Ammon's horn (tissue), 1 donor: ENCODE measurements at regions not wholly inside any gene's neighbourhood (a gene's known extent, or its start where the extent isn't known, plus 50 kb on each side); places are given as distances from the start of the nearest gene placed in this dataset.
"Not testable (repeated sequence)": the region's sequence is repeated elsewhere in the genome, so short reads cannot be mapped to it uniquely, and the experiment has no call there.

Experiments
- DNase-seq: peaks from one replicate; pipeline ENCODE4 v3.0.0-alpha.2; 2016; ENCODE audit warnings: low spot score

DNA sequence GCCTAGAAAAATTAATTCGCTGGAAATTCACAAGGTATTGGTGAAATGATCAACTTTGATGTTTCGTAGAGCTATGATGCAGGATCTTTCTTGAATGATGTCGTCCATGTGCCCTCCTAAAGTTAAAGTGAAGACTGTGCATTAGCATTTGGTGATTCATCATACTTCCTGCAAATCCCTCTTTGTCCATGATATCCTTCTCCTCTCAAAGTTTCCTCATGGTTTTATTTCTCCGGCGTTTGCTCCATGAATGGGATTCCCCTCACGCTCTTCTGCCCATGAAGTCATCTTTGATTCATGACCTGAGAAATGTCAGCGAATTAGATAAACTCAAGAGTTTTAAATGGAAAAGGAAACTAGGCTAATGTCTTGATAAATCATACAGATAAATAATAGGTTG is 372.7 kb downstream of the PSAT1 start:
- no peak for DNase-seq

DNA sequence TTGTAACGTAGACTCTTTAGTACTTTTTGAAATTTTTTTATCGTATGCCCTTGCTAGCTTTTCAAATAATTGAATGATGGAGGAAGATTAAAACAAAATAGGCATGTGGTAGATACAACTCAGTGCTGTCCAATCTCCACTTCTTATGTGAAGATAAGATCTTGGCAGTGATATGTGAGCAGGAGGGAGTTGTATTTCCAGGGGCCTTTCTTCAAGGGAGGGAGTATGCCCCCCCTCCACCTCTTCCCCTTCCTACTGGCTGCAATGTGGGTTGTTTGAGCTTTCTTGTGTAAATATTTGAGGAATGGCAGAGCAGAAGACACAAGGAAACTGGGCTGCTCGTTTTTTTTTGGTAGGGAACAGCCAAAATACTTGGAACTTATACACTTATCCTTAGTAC is 374.9 kb downstream of the PSAT1 start:
- no peak for DNase-seq

DNA sequence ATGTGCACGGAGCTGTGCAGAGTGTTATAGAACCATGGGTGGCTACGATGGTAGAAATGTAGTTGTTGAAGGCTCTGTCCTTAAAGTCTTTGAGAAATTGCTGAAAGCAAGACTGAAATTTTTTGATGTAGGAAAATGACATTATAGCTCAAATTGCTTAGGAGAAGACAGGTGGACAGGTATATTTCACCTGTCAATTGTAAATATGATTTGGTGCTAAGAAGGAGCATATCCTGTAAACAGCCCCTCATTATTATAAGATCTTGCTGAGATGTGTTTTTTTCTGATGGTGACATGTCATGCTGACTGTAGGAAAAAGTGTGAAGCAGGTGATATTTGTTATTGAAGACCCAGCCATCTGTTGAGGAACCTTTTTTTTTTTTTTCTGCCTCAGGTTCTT is 377.9 kb downstream of the PSAT1 start:
- DNase-seq, result no peak

GRCh38 chr9:78676009-78676408 is 379.1 kb downstream of the PSAT1 start:
- DNase-seq, result no peak

GRCh38 chr9:78676623-78677022 is 379.7 kb downstream of the PSAT1 start:
- DNase-seq, result no peak

DNA sequence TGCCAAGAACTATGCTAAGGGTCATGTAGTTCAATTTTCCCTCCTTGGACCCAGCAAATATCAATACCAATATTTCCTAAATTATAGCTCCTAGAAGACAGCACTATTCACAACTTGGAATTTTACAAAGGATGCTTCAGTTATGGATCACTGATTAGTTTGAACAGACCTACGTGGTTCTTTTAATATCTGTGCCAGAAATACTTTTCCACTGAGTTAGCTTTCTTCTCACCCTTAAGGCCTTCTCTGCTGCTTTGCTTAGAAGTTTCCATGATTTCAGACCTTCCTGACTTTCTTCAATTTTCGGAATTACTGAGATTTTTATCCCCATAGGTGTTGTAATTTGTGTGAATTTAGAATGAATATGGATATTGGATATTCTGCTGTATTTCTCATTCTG is 380.4 kb downstream of the PSAT1 start:
- DNase-seq, result no peak

DNA sequence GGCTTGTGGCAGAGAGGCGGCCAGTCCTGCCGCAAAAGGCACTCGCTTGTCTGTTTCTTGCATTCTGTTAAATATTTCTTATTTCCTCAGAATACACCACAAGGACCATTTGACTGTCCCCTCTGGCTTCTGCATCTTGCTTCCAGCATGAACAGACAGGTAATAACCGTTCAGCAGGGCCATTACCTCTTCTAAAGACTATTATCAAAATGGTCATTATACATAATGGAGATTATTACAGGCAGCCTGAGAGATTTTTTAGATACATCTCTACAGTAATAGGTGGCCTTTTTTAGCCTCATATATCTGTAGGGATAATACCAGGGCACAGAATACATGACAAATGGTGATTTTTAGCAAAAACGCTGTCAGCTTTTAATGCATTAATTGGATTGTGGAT is 382.0 kb downstream of the PSAT1 start:
- no peak for DNase-seq

DNA sequence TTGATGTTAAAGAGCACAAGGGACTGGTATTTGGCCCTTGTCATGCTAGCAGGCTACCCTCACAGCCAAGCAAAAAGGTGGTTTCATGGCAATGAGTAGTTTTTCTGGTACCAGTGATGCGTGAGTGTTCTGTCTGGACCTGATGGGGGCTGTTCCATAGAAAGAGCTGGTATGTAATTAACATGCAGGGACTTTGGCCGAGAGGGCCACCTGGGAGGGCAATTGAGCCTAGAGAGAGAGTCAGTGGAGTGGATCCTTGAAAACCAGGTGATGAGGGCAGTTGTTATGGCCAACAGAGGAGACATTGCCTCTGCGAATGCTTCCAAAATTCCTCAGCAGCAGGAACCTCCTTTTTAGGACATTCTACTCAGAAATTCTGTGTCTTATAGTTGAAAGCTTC is 383.3 kb downstream of the PSAT1 start:
- DNase-seq, result no peak

- no peak for DNase-seq
Observed at GRCh38 chr9:78682216-78682615, 385.3 kb downstream of the PSAT1 start.

DNA sequence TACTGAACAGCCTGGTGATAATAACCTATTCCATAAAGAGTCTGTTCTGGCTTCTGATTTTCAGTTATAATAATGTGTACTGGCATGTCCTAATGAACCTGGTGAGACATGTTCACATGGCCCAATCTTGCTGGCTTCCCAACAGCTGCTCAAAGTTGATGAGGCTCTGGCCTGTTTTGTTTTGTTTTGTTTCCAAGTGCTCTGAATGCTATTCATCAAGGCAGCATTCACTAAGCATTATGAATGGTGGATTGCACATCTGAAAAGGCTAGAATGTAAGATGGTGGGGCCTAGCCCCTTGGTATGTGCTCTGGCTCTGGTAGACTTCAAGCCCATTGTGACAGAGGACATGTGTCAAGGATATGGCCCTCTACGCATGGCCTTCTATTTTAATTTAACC is 388.5 kb downstream of the PSAT1 start:
- DNase-seq, result no peak

GRCh38 chr9:78688796-78689195 is 391.9 kb downstream of the PSAT1 start:
- no peak for DNase-seq

- DNase-seq, result no peak
Observed at GRCh38 chr9:78691542-78691941, 394.6 kb downstream of the PSAT1 start.

DNA sequence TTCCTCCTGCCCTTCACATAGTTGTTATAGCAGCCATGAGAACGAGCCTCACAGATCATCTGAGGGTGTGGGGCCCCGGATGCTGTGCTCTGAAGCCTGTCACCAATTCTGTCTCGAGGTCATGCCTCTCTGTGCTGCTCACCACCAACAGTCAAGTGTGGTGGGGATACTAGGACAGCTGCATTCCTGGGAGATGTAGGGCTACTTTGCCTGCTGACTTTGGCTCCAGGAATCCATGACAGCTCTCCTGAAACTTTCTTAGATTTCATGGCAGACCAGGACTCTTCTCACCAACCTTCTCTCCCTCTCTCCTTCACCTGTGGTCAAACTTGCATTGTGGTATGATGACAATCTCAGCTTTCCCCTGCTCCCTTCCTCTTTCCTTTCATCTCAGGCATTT is 395.9 kb downstream of the PSAT1 start:
- DNase-seq, result no peak

GRCh38 chr9:78694974-78695373 is 398.0 kb downstream of the PSAT1 start:
- DNase-seq, result no peak

DNA sequence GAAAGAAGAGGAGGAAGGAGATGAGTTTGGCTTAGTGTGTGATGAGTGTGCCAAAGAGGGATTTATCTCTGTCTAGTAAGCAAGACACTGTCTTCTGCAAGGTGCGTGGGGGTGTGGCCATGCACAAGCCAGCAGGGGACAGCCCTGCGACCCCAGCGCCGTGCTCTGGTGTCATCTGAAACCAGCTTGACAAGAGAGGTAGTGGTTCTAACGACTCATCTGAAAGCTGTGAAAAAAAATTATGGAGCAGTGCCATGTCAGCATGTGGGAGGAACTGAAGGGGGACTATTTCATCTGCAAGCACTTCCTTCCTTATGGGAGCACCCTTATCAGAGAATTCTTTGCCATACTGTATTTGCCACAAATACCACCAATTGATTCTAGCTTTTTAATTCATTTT is 398.6 kb downstream of the PSAT1 start:
- no peak for DNase-seq

DNA sequence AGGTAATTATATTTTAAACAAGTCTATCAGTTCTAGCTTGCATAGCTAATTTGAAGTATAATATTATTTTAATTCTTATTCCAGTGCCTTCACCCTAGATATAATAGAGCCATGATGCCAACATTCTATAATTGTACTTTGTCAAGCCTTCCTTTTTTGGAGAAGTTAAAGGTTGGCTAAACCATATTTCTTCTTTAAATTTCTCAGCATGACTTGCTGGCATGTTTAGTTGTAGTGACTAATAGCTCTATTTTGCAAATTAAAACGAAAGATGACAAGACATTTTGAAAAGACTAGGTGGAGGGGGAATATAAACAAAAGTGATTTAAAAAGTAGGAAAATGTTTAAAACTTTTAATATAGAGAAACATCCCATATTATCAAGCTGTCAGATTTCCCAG is 400.7 kb downstream of the PSAT1 start:
- no peak for DNase-seq

- no peak for DNase-seq
Observed at GRCh38 chr9:78698371-78698770, 401.4 kb downstream of the PSAT1 start.

- not testable (repeated sequence) for DNase-seq
Observed at GRCh38 chr9:78699217-78699616, 402.3 kb downstream of the PSAT1 start.

GRCh38 chr9:78704153-78704552 is 407.2 kb downstream of the PSAT1 start:
- not testable (repeated sequence) for DNase-seq

- no peak for DNase-seq
Observed at GRCh38 chr9:78707080-78707479, 410.2 kb downstream of the PSAT1 start.

- no peak for DNase-seq
Observed at GRCh38 chr9:78707481-78707991, 410.6 kb downstream of the PSAT1 start.

- DNase-seq, result no peak
Observed at GRCh38 chr9:78712903-78713613, 416.1 kb downstream of the PSAT1 start.

GRCh38 chr9:78713614-78714405 is 416.9 kb downstream of the PSAT1 start:
- DNase-seq, result no peak
